ENCODE measurements at regions not wholly inside any gene's neighbourhood (a gene's known extent, or its start where the extent isn't known, plus 50 kb on each side); places are given as distances from the start of the nearest gene placed in this dataset.

DNA sequence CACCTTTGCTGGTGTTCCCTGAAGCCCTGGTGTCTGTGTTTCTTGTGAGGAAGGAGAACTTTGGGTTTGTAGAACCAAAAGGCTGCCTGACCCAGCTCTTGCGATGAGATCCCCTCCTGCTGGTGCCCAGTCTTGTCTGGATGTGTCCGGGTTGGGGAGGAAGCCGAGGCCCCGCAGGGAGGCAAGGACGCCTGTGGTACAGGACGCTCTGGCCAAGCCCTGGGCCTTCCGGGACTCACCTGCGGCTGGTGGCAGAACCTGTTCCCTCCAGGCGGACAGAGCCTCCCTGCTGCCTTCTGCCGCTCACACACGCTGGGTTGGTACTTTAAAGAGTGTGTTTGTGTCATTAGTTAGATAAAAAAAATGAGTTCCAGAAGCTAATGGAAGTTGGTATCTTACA is 616.2 kb downstream of the GALR1 start:
- TF ChIP-seq CTCF (IDR thresholded peaks at IDR 0.05) (no peak), POLR2A (IDR thresholded peaks at IDR 0.05) (no peak)
